Endothelial cell (in vitro differentiated cells): ENCODE measurements at regions not wholly inside any gene's neighbourhood (a gene's known extent, or its start where the extent isn't known, plus 50 kb on each side); places are given as distances from the start of the nearest gene placed in this dataset.

ENCODE experiments used
- DNase-seq: peaks from one replicate; pipeline ENCODE4 v3.0.0; 2021; ENCODE audit warnings: low spot score
- H3K27ac Mint-ChIP-seq: one replicate; pipeline ENCODE4 v1.8.0; 2021; ENCODE audit warnings: mixed read lengths, inconsistent platforms; ENCODE audit not compliant: unreplicated experiment
- H3K27me3 Mint-ChIP-seq: one replicate; pipeline ENCODE4 v1.8.0; 2021; ENCODE audit warnings: mild to moderate bottlenecking, moderate library complexity, mixed read lengths, inconsistent platforms; ENCODE audit not compliant: unreplicated experiment
- H3K36me3 Mint-ChIP-seq: one replicate; pipeline ENCODE4 v1.8.0; 2021; ENCODE audit warnings: mild to moderate bottlenecking, low read depth, mixed read lengths, inconsistent platforms; ENCODE audit not compliant: unreplicated experiment
- H3K4me1 Mint-ChIP-seq: one replicate; pipeline ENCODE4 v1.8.0; 2021; ENCODE audit warnings: mild to moderate bottlenecking, mixed read lengths, inconsistent platforms; ENCODE audit not compliant: unreplicated experiment
- H3K4me3 Mint-ChIP-seq: one replicate; pipeline ENCODE4 v1.8.0; 2021; ENCODE audit warnings: mild to moderate bottlenecking, mixed read lengths, inconsistent platforms; ENCODE audit not compliant: unreplicated experiment
- H3K9me3 Mint-ChIP-seq: one replicate; pipeline ENCODE4 v1.8.0; 2021; ENCODE audit warnings: mixed read lengths, inconsistent platforms; ENCODE audit not compliant: unreplicated experiment
- TF ChIP-seq, protein P1 (sequence below): fragments of 200-600 bp; sonication (generic); IDR thresholded peaks from one replicate; pipeline ENCODE4 v1.5.0; 2021; ENCODE audit warnings: antibody characterized with exemption; ENCODE audit not compliant: unreplicated experiment

DNA sequence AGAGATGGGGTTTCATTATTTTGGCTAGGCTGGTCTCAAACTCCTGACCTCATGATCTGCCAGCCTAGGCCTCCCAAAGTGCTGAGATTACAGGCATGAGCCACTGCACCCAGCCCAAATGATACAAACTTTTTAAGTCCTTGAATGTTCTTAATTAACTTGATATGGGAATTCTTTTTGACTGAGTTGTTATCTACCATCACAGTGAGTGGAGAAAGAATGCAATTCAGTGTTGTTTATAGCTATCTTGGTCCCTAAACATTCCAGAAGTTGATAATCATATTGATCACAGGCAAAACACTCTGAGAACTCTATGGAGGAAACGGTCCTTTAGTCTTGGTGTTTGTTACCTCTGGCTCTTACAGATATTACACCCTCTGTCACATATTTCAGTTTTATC, 1072.5 kb downstream of the SUCLG1 start:
- Mint-ChIP-seq H3K27me3 (no peaks in the 10 kb centered on the region), H3K9me3 (no peaks in the 10 kb centered on the region)
- TF ChIP-seq, protein P1, sequence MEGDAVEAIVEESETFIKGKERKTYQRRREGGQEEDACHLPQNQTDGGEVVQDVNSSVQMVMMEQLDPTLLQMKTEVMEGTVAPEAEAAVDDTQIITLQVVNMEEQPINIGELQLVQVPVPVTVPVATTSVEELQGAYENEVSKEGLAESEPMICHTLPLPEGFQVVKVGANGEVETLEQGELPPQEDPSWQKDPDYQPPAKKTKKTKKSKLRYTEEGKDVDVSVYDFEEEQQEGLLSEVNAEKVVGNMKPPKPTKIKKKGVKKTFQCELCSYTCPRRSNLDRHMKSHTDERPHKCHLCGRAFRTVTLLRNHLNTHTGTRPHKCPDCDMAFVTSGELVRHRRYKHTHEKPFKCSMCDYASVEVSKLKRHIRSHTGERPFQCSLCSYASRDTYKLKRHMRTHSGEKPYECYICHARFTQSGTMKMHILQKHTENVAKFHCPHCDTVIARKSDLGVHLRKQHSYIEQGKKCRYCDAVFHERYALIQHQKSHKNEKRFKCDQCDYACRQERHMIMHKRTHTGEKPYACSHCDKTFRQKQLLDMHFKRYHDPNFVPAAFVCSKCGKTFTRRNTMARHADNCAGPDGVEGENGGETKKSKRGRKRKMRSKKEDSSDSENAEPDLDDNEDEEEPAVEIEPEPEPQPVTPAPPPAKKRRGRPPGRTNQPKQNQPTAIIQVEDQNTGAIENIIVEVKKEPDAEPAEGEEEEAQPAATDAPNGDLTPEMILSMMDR = no peak

DNA sequence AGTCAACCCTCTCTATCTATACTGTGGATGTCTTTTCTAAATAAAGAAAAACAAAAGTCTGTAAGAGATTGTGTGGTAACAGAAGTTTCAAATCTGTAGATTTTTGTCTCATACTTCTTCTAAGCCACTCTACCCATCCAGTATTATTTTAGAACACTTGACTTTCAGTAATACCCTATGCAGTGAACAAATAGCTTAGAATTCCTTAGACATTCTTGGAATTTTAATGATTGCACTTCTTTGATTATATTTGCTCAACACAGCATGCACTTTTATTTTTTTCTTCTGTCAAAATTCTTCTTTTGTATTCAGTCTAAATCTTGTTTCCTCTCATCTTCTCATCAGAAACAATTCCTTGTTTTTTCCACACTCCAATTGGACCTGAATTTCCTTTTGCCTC, 1080.2 kb downstream of the SUCLG1 start:
- Mint-ChIP-seq H3K36me3 (no peaks in the 10 kb centered on the region), H3K4me3 (no peak overlapping the region), H3K27ac (no peak overlapping the region), H3K27me3 (no peaks in the 10 kb centered on the region), H3K4me1 (no peaks in the 10 kb centered on the region), H3K9me3 (peaks cover 4% of the 10 kb centered on the region)
- DNase-seq = no peak
- TF ChIP-seq, protein P1 = no peak

More for the DNA sequence above, 1072.5 kb downstream of the SUCLG1 start:
- Mint-ChIP-seq H3K4me1 (no peaks in the 10 kb centered on the region), H3K27ac (no peak overlapping the region), H3K4me3 (no peak overlapping the region), H3K36me3 (no peaks in the 10 kb centered on the region)
- DNase-seq = no peak

DNA sequence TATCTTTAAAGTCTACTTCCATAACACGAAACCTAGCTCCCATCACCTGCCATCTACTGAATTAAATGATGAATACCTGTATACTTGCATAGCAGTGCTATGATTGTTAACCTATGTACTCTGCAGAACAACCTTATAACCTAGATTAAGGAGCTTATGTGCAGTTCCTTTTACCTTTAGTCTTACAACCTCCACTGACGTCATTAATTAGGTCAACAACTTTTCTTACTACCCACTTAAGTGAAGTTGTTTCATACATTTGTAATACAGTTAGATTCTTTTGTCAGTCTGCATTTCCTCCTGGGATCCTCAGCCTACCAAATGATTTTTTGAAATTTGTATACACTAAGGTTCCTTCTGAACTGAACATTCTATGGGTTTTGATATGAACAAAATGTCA, 1082.3 kb downstream of the SUCLG1 start:
- Mint-ChIP-seq H3K36me3 (no peaks in the 10 kb centered on the region), H3K27me3 (no peaks in the 10 kb centered on the region), H3K4me1 (no peaks in the 10 kb centered on the region), H3K9me3 (peaks cover 4% of the 10 kb centered on the region), H3K27ac (no peak overlapping the region), H3K4me3 (no peak overlapping the region)
- TF ChIP-seq, protein P1 = no peak
- DNase-seq = no peak

DNA sequence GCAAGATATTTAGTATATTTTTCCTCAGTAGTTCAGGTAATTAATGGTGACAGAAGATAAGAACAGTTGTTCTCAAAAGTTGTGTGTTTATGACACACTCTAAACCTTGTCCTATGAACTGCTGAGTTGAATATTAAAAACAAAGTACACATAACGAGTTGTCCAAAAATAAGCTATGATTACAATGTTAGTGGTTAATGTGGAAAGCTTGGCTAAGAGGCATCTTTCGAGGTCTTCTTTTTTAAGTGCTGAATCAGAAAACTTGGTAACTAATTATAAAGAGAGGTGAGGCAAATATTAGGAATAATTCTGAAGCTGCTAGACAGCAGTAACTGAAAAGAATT, 1088.7 kb downstream of the SUCLG1 start:
- H3K27me3 Mint-ChIP-seq = no peaks in the 10 kb centered on the region
- H3K9me3 Mint-ChIP-seq = no peaks in the 10 kb centered on the region
- no peaks in the 10 kb centered on the region for H3K4me1 Mint-ChIP-seq
- DNase-seq = no peak
- TF ChIP-seq, protein P1 = no peak
- no peak overlapping the region for H3K27ac Mint-ChIP-seq
- no peak overlapping the region for H3K4me3 Mint-ChIP-seq
- H3K36me3 Mint-ChIP-seq = no peaks in the 10 kb centered on the region

DNA sequence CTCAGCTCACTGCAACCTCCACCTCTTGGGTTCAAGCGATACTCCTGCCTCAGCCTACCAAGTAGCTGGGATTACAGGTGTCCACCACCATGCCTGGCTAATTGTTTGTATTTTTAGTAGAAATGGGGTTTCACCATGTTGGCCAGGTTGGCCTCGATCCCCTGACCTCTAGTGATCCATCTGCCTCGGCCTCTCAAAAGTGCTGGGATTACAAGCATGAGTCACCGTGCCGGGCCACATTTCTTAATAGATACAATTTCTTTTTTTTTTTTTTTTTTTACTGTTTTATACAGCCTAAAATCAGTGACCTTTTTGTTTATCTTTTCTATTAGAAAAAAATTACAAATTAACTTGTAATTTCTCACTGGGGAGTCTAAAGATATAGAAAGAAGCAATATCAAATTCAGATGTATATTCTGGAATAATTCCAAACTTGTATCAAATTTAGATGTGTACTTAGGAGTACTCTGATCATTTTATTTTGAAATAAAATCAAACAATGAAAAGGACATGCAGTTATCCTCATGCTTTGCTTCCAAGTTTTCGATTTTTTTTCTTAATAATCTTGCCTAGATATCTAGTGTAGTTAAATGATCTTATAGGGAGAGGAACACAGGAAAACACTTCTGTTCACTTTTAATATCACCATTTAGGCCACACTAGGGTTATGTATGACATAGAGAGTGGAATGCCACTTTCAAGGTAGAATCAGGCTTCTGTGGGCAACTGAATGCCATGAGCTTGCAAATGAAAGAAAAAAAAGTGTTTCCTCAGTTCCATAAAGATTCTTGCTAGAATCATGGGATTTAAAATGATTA, 1089.3 kb downstream of the SUCLG1 start:
- H3K27ac Mint-ChIP-seq = no peak overlapping the region
- DNase-seq = no peak
- H3K9me3 Mint-ChIP-seq = no peaks in the 10 kb centered on the region
- no peaks in the 10 kb centered on the region for H3K4me1 Mint-ChIP-seq
- H3K27me3 Mint-ChIP-seq = no peaks in the 10 kb centered on the region
- no peak overlapping the region for H3K4me3 Mint-ChIP-seq
- no peaks in the 10 kb centered on the region for H3K36me3 Mint-ChIP-seq
- TF ChIP-seq, protein P1 = no peak
